Peyer's patch (tissue), 4 donors: ENCODE measurements at regions not wholly inside any gene's neighbourhood (a gene's known extent, or its start where the extent isn't known, plus 50 kb on each side); places are given as distances from the start of the nearest gene placed in this dataset.

ENCODE experiments used
- CTCF ChIP-seq, 6 experiments: fragments of 450-650 bp in 4 of 6; fragments of 200-600 bp in 2 of 6; sonication (generic) in 1 of 6; IDR thresholded peaks; one replicate each; pipeline ENCODE4 v1.5.1; 2017 to 2019; ENCODE audit warnings: antibody characterized with exemption in 6 of 6, mild to moderate bottlenecking in 3 of 6, moderate library complexity in 1 of 6
- POLR2A ChIP-seq, 2 donors: fragments of 450-650 bp; IDR thresholded peaks; one replicate each; pipeline ENCODE4 v1.5.1; 2017; ENCODE audit warnings: antibody characterized with exemption in 2 of 2, mild to moderate bottlenecking in 2 of 2, moderate library complexity in 2 of 2

- no peak for TF ChIP-seq CTCF (IDR thresholded peaks at IDR 0.05)
- no peak for TF ChIP-seq POLR2A (IDR thresholded peaks at IDR 0.05)
Measured at GRCh38 chr14:39680777-39681176, 248.5 kb upstream of the FBXO33 start.
